ENCODE measurements at regions not wholly inside any gene's neighbourhood (a gene's known extent, or its start where the extent isn't known, plus 50 kb on each side); places are given as distances from the start of the nearest gene placed in this dataset.

DNA sequence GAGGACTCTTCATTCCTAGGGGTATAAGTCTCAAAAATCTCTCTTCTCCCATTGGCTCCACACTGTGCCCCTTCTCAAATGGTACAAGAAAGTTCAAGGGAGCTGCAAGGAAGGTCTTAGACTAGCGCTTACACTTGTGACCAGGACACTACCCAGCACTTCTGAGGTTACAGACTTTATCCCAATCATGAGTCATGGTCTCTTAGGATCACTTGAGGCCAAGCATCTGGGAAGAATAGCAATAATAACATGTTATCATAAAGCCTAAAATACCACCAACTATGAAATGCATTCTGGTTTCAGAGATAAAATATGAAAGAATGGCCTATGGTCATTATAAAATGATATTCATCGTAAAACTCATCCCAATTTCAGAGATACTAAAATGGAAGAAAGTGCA lies 309.9 kb upstream of the PKDCC start:
- no peak for DNase-seq

DNA sequence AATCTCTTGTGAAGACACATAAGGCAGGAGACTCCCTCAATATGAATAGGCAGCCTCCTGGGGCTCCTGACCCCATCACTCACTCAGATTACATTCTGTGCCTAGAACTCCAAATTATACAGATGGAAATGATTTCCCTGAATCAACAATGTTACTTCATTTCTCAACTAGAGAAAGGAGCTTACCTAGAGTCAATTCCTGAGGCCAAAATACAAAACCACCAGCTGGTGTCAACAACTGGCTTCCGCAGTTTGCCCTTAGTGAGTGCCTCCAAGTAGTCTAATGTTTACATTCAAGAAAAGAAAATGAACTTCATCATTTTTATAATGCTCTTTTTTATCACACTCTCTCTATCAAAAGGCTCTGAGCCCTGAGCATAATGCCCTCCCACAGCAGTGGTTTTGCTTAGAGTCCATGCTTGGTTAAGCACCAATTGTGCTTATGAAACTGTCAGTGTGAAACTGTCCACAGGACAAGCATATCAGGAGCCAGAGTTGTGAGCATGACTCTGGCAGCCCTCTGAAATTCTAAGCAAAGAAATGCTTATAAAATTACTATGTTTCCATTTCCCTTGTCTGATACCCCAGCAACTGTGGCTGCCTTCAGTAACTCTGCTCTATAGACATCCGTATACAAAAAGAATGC lies 305.7 kb upstream of the PKDCC start:
- DNase-seq = no peak

DNA sequence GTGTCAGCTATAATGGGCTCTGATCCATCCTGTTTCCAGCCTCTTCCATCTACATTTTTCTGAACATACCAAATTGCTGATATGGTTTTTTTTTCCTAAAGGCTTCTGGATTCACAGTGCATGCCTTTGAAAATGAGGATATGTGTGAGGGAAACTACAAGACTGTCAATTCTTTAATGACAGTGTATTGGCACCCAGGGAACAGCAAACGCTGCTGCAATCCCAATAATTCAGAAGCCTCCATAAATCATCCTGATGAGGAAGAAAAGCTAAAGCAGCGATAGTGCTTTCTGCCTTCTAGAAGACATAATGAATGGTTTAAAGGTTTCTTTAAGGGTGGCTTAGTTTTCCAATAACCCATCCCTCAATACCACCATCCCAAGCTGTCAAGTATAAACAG lies 304.5 kb upstream of the PKDCC start:
- DNase-seq = no peak

DNA sequence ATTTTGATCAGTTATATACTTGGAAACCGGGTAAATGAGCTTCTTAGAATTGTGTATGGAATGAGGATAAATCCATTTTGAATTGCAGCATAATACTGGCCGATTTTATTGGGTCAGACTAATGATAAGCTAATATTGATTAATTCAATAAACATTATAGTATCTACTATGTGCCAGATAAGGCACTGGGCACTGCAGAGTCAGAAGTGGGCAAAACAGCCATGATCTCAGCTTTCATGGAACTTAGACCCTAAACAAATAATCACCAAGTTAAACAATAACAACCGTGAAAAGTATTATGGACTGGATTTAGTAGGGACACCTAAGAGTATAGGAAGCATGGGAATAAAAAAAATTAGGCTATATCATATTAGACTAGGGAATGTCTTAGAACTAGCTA lies 297.0 kb upstream of the PKDCC start:
- DNase-seq = no peak

DNA sequence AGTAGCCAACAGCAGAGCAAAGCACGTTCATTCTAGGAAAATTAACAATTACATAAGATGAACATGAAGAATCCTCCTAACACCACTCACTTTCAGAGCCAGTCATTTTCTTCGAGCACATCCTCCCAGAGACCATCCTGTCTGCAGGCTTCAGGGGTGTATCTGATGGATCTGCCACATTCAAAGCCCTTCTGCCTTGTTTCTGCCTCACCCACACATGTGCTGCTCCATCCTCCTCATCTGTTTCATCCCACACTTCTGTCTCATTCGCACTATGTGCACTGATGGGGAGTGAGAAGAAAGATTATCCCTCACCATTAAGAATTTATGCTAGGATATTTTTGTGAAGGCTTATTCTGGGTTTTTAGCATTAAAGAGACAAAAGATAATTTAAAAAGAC lies 287.9 kb upstream of the PKDCC start:
- no peak for DNase-seq

DNA sequence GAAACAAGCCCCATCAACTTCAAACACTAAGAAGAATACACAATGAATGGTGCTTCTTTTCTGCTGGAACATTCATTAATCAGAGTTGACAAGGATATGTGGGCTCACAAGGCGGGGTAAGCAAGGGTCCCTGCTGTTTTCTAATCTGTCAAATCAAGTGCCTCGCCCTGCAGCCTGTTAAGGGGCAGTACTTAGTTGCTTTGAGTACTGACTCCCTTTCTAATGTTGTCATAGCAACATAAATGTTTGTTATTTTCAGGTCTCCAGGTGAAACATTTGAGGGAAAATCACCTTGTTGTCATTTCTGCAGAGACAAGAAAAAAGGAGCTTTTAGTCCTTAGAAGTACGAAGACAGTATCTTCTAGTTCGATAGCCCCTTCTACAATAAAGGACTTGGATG lies 284.7 kb upstream of the PKDCC start:
- no peak for DNase-seq

DNA sequence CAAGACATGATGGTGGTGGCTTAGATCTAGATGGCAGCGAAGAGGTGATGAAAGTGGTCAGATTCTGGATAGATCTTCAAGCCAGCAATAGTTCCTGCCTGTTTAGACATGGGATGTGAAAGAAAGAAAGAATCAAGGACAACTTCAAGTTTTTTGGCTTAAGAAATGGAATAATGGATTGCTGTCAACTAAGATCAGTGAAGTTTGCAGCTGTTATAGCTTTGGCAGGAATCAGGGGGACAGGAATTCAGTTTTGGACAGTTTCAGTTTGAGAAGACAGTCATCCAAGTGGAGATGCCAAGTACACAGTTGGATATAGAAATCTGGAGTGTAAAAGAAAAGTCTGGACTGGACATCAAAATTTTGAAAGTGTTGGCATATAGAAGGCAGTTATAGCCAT lies 283.7 kb upstream of the PKDCC start:
- no peak for DNase-seq

DNA sequence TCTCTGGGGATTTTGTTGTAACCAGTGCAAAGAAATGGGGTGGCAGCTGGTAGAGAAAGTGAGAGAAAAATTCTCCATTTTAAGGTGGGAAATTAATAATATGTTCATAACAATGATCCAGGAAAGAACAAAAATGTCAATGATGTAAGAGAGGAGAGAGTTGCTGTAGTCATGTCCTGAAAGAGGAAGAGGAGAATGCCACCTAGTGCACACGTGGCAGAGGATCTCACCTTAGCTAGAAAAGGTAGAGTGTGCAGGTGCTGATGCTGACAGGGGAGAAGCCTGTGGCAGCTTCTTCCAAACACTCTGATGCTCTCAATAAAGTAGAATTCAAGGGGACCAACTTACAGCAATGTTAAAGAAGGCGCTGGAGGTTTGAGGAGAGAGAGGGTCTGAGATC lies 282.9 kb upstream of the PKDCC start:
- DNase-seq = no peak

DNA sequence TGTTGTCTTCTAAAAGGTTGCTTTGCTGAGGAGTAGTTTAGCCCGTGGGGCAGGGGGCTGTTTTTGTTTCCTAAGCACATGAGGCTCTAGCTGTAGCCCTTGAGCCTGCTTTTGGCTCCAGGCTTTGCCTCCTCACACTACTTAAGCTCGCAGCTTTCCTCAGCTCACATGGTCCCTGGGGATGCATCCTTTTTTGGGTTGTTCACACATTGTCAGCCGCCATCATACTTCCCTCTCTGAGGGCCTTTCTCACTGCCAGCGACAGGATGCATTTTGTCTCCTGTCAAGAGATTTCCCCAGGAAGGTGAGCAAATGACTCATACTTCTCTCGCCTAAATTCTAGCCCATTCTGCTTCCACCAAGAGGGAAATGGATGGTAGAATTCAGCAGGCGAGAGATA lies 279.5 kb upstream of the PKDCC start:
- no peak for DNase-seq

DNA sequence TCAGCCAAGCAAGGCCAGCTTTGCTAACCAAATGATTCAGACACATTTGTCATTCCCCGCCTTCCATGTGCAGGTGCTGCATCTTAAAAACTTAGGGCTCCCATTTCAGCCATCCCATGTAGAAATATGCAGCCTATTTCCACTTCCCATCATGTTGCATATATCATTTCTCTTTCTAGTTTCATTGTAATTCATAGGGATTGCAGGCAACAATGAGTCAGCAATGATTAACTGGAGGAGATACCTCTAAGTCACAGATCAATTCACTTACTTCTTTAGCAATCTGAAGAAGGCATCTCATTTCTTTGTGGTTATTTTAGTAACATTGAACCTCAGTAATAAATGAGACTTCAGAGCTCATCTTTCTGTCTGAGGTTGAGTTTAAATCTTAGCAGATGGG lies 276.1 kb upstream of the PKDCC start:
- no peak for DNase-seq

DNA sequence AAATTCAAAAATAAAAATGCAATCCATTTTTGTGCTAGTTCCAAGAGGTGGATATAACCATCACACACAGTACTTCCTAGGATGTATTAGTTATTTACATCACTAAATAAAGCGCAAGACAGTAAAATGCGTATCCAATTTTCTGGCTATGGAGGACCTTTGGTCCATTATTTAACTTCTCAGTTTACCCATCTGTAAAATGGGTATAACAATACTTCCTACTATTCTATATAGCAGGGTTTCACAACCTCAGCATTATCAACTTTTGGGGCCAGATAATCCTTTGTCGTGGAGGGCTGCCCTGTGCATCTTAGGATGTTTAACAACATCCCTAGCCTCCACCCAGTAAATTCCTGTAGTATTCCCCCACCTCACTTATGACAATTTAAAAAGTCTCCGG lies 275.1 kb upstream of the PKDCC start:
- no peak for DNase-seq

DNA sequence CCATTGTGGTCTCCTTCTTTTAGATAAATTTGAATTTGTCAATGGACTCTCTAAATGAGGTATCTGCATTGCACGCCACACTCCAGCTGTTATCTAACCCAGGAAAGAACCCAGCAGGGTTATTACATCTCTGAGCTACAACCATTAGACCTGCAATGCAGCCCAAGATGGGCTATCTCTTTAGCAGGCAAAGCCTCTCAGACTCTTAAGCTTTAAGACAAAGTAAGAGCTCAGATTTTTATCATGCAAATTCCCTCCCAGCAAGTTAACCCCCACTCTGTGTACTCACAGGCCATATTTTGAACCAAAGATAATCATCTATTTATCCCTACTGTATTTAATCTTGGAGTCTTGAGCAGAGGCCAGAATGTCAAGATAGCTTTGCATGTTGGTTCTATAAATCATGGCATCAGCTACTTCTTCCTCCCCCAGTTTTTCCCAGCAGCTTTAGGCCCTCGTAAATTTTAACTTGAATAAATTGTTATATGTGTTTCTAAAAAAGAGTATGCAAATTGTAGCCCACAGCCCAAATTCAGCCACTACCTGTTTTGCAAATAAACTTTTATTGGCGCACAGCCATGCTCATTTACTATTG lies 273.7 kb upstream of the PKDCC start:
- no peak for DNase-seq

DNA sequence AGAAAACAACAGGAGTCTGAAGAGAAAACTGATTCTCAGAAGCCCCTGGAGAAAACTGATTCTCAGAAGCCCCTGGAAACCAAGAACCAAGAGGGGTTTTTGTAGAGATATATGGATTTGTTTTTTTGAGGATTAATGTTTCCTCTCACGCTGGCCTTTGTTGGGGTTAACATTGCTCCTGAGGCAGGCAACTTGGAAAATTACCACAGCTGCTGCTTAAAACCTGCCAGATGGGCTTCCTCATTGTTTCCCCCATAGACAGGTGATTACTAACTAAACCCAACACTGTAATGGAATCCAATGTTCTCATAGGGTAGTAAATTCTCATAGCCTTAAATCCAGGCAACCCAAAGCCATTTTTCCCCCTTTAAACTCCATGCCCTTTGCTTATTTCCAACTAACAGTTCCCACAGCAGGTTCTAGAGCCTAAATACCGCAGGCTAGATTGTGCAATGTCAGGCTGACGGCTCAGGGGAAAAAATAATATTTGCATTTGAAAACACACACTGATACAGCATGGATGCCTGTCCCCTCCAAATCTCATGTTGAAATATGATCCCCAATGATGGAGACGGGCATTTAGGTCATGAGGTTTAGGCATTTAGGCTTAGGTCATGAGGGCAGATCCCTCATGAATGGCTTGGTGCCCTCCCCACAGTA lies 272.3 kb upstream of the PKDCC start:
- no peak for DNase-seq

DNA sequence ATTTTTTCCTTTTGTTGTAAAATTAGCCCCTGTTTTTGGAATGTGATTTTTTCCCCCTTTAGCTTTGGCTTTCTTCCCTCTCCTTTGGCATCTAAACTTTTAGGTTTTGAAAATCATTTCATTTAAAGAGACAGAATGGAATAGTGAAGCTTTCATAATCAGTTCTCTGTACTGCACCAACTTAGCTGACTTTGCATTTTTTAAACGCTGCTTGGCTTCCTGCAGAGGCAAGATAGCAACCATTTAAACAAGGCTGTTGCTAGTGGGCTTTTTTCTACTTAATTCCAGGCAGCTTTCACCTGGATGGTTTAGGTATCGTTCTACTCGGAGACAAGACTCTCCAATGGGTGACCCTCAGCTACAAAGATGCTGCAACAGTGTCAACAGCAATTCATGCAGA lies 267.9 kb upstream of the PKDCC start:
- no peak for DNase-seq

DNA sequence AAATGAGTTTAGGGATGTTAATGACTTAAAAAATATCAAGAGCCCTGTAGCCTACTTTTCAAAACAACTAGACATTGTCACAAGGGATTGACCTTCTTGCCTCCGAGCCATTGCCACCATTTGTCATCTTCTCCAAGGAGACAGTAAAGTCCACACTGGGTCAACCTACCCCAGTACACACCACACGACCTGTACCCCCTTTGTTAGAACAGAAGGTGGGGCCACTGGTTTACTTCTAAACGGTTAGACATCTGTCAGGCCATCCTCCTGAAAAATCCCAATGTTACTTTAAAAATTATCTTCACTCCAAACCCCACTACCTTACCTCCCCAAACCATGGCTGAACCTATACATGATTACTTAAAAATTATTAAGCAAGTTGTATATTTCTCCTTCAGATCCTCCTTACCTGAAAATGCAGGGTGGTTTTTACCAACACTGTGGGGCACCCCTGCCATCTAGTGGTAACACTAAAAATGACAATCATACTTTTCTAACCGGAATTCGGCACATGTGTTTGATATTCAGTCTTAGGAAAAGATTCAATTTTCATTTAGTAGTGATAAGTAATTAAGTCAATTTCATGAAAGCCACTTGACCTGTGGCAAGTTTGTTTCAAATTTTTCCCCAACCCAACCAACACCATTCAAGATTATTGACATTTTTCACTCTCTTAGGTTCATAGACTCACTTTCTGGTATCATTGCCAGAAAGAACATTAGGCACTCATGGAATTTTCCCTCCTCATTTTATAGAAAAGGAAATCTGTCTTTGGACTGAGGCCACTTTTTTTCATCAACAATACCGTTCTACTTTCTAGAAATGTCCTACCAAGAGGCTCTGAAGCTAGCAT lies 265.3 kb upstream of the PKDCC start:
- DNase-seq = no peak

DNA sequence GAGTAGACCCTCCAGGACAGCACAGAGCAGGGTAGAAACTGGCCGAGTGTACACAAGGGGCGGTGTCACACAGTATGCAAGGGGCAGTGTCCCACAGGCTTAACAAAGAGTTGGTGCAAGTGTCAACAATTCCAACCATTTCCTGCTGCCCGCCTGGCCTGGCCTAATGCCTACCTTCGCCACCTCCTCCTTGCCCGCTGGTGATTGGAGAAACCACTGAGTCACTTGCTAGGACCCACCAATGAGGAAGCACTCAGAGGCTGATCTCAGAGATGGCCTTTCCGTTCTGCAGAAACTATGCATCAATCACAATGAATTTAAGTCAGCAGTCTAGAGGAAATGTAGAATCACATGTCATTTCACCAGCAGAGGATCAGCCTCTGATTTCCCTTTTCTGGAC lies 263.3 kb upstream of the PKDCC start:
- no peak for DNase-seq

DNA sequence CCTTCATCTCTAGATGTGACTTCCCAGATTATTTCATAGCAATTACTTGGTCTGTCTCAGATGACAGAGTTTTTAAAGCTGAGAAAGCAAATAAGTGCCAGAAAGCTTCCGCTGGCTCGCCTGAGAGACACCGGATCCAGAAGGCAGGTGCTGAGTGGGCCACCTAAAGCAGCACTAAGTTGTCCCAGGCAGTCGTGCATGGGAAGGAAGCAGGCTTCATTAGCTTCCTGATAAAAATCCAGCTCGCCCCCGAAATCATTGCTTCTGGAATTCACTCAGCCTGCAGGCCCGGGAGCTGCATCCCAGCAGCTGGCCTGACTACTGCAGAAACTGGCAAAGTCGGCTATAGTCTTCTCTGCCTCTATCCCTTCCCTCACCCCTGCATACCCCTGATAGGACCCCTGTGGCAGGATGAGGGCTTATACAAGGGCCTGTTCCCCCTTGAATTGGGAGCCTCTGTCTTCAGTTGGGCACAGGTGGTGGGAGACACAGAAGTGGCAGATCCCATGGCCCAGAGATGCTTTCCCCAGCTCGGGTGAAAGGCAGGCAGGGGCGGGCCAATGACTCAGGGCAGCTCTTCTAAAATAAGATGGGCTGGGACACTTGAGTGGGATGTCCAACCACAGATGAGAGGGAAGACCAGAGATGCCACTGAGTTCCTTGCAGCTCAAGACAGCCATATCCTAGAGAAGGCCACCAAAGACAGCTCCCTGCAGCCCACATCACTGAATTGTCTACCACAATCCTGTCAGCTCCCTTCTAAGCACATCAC lies 262.4 kb upstream of the PKDCC start:
- no peak for DNase-seq

DNA sequence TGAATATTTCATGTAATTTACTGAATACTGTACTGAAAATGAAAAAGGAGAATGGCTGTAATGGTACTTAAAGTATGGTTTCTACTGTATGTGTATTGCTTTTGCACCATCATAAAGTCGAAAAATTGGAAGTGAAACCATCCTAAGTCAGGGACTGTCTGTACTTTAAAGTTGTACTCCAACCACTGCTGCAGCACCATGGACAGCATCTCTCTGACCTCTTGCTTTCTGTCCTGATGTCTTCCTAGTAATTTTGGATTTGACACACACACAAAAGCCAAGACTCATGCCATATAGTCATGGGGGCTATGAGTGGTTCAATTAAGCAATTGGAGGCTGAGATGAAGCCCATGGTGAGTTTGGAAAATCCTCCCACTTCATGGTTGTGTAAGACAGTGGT lies 256.3 kb upstream of the PKDCC start:
- DNase-seq = no peak

DNA sequence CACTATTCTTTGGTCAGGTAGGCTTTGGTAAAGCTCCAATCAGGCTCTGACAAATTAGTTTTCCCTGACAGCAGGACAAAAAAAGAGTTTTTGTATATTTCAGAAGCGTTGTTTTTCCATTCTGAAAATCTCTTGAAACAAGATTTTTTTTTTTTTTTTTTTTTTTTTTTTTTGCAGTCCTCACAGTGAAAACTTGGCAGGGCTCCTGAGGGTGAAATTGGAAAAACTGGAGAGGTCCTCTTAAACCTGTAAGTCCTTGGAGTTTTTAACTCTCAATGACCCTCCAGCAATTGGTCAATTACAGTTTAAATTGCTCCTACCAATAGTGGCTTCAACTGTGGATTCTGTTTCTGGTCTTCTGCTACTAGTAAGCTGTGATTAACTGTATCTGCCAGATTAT lies 244.5 kb upstream of the PKDCC start:
- DNase-seq = no peak

DNA sequence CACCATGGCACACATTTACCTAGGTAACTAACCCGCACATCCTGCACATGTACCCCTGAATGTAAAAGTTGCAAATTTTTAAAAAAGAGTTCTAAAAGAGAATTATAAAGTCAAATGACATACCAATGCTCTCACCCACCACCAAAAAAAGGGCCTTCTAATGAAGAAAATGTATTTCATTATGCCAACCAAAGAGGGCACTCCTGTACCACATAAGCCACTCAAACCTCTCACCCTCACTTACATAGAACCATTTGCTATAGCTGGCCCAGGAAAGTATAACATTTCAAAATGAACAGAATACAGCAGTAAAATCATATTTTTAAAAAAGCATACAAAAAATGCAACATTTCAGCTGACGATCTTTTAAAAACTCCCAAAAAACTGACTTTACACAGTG lies 241.5 kb upstream of the PKDCC start:
- no peak for DNase-seq

DNA sequence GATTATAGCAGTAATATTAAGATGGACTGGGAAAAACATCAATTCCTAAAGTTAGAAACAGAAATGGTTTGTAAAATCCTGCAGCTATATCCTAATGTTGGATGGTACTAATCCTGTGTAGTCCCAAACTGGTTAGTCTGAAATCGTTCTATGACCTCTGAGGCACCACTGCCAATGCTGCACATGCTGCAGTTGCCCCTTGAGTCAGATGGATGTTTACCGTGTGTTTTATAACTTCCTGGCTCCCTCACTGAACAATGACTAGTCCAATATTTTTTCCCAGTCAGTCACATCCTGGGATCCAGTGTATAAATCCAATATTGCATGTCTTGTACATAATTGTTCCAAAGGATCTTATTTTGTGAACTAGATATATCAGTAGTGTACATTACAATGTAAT lies 226.7 kb upstream of the PKDCC start:
- no peak for DNase-seq

DNA sequence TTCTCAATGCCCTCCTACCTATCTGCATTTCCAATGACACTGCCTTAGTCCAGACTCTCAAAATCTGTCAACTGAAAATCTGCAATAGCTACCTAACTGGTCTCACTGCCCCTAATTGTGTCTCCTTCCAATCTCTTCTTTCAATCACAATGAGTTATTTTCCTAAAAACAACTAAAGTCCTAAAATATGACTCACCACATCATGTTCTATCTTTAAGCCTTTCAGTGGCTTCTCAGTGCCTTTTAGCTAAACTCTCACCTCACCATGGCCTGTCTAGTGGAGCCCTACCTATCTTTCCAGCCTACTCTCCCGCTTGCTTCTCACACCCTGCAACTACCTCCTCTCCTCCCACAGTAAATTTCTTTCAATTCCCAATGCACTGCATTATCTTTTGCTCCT lies 220.9 kb upstream of the PKDCC start:
- no peak for DNase-seq

DNA sequence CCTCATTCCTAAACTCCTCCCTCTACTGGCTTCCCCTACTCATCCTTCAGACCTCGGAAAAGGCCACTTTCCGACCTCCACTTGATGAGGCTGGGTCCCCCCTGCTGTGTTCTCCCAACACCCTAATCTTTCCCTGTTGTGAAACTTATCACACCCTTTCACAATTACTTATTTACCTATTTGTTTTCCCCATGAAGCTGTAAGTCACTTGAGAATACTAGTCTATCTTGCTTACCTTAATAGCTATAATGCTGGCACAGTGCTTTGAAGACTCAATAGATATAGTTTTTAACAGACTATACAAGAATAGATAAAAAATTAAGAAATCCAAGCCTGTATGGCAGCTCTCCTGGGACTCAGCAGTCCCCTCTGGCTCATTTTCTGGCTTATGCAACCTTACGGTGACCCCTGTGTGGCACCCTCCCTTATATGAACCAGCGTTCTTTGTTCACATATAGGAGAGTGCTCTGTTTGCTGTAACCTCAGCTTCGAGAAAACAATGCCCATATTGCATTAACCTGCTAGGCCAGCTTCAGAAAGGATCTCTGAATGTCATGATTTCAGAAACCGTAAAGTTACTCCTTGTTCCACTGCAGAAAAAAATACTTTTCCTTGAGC lies 220.4 kb upstream of the PKDCC start:
- DNase-seq = no peak
